Duodenal mucosa (tissue), 2 donors: ENCODE measurements at regions not wholly inside any gene's neighbourhood (a gene's known extent, or its start where the extent isn't known, plus 50 kb on each side); places are given as distances from the start of the nearest gene placed in this dataset.

Experiments used
- H3K27ac ChIP-seq: one replicate; pipeline ENCODE4 v1.7.0; 2013; ENCODE audit warnings: low read depth, low read length
- H3K27me3 ChIP-seq, 2 donors: one replicate each; pipeline ENCODE4 v1.7.0; 2013; ENCODE audit warnings: low read length in 2 of 2, control low read depth in 1 of 2; ENCODE audit not compliant: insufficient read depth in 2 of 2, control insufficient read depth in 1 of 2
- H3K36me3 ChIP-seq, 2 donors: one replicate each; pipeline ENCODE4 v1.7.0; 2013; ENCODE audit warnings: low read length in 2 of 2, control low read depth in 1 of 2; ENCODE audit not compliant: insufficient read depth in 2 of 2, control insufficient read depth in 1 of 2
- H3K4me1 ChIP-seq, 2 donors: one replicate each; pipeline ENCODE4 v1.7.0; 2013; ENCODE audit warnings: low read length in 2 of 2, control low read depth in 1 of 2; ENCODE audit not compliant: insufficient read depth in 2 of 2, control insufficient read depth in 1 of 2
- H3K4me3 ChIP-seq, 2 donors: one replicate each; pipeline ENCODE4 v1.7.0; 2013; ENCODE audit warnings: low read length in 2 of 2, low read depth in 1 of 2
- H3K9ac ChIP-seq, 2 donors: one replicate each; pipeline ENCODE4 v1.7.0; 2013; ENCODE audit warnings: low read length in 2 of 2, low read depth in 1 of 2
- H3K9me3 ChIP-seq, 2 donors: one replicate each; pipeline ENCODE4 v1.7.0; 2013; ENCODE audit warnings: low read length in 2 of 2, control low read depth in 1 of 2; ENCODE audit not compliant: control insufficient read depth in 1 of 2

DNA sequence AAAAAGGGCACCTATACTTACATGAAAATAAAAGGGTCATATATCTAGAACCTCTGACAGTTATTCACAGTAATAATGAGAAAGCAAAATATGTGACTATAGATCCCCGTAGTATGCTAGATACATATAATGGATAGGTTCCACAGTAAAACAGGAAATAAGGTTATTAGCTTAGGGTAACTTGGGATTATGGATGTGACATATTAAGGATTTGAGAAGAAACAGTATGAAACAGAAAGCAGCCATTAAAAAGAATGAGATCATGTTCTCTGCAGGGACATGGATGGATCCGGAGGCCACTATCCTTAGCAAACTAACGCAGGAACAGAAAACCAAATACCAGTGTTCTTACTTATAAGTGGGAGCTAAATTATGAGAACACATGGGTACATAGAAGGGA is 1547.3 kb downstream of the BRINP3 start:
- no peaks in the 10 kb centered on the region for H3K36me3 ChIP-seq
- no peak overlapping the region for H3K4me3 ChIP-seq
- no peaks in the 10 kb centered on the region for H3K9me3 ChIP-seq
- no peak overlapping the region for H3K27ac ChIP-seq
- H3K4me1 ChIP-seq: no peaks in the 10 kb centered on the region
- no peak overlapping the region for H3K9ac ChIP-seq
- H3K27me3 ChIP-seq: no peaks in the 10 kb centered on the region

GRCh38 chr1:188931506-188931905 is 1546.2 kb downstream of the BRINP3 start:
- Histone ChIP-seq H3K27ac (no peak overlapping the region), H3K9me3 (no peaks in the 10 kb centered on the region), H3K27me3 (no peaks in the 10 kb centered on the region), H3K36me3 (no peaks in the 10 kb centered on the region), H3K4me1 (no peaks in the 10 kb centered on the region), H3K9ac (no peak overlapping the region), H3K4me3 (no peak overlapping the region)

GRCh38 chr1:188937965-188938551 is 1539.6 kb downstream of the BRINP3 start:
- Histone ChIP-seq H3K27me3 (no peaks in the 10 kb centered on the region), H3K9ac (no peak overlapping the region), H3K9me3 (no peaks in the 10 kb centered on the region), H3K27ac (no peak overlapping the region), H3K4me1 (no peaks in the 10 kb centered on the region), H3K36me3 (no peaks in the 10 kb centered on the region), H3K4me3 (no peak overlapping the region)

DNA sequence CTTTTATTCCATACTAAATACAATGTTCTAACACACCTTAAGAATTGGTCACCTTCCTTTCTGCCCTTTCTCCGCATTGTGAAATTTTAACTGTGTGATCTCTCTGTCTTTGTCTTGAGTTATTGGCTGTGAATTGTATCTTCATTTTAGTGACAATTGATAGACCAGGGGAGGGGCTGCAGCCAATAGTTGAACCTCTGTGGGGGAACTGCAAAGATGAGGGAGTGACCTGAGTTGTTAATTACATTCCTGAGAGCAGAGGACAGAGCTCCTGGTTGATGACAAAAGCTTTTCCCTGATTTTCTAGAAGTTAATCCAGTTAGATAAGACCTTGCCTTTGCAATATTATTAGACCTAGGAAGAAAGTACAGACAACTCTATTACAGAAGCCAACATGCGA is 1535.7 kb downstream of the BRINP3 start:
- Histone ChIP-seq H3K27me3 (no peaks in the 10 kb centered on the region), H3K36me3 (no peaks in the 10 kb centered on the region), H3K9ac (no peak overlapping the region), H3K27ac (no peak overlapping the region), H3K9me3 (no peaks in the 10 kb centered on the region), H3K4me1 (no peaks in the 10 kb centered on the region), H3K4me3 (no peak overlapping the region)

GRCh38 chr1:188949701-188950100 is 1528.0 kb downstream of the BRINP3 start:
- Histone ChIP-seq H3K9ac (no peak overlapping the region), H3K36me3 (no peaks in the 10 kb centered on the region), H3K9me3 (no peaks in the 10 kb centered on the region), H3K27ac (no peak overlapping the region), H3K4me3 (no peak overlapping the region), H3K4me1 (no peaks in the 10 kb centered on the region), H3K27me3 (no peaks in the 10 kb centered on the region)

DNA sequence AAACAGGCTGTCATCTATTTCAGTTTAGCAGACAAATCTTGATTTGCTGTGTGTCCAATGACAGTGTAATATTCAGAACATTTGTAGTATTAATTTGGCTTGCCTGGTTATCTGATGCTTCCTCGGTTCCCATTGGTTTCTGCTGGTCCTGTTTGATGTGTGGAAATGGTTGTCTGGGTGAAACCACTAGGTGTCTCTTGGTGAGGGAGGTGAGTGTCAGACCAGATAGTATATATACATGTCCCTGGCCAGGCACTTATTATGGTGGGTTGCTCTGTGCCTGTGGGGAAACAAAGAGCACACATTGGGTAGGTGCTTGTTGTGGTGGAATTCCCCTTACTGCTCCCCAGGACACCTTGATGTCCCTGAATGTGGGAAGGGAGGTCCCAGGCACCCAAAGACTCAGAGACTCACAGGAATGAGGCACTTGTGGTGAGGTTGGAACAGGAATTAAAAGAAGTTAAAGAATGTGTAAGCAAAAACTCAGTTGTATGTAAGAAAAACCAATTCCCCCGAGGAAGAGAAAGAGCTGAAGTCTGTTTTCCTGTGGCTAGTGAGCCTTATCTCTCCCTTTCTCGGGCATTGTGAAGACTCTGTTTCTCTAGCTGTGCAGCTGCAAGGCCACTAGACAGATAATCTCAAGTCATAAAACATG is 1519.1 kb downstream of the BRINP3 start:
- no peak overlapping the region for H3K4me3 ChIP-seq
- H3K27ac ChIP-seq: no peak overlapping the region
- no peaks in the 10 kb centered on the region for H3K27me3 ChIP-seq
- H3K9me3 ChIP-seq: no peaks in the 10 kb centered on the region
- H3K4me1 ChIP-seq: no peaks in the 10 kb centered on the region
- no peak overlapping the region for H3K9ac ChIP-seq
- H3K36me3 ChIP-seq: no peaks in the 10 kb centered on the region

DNA sequence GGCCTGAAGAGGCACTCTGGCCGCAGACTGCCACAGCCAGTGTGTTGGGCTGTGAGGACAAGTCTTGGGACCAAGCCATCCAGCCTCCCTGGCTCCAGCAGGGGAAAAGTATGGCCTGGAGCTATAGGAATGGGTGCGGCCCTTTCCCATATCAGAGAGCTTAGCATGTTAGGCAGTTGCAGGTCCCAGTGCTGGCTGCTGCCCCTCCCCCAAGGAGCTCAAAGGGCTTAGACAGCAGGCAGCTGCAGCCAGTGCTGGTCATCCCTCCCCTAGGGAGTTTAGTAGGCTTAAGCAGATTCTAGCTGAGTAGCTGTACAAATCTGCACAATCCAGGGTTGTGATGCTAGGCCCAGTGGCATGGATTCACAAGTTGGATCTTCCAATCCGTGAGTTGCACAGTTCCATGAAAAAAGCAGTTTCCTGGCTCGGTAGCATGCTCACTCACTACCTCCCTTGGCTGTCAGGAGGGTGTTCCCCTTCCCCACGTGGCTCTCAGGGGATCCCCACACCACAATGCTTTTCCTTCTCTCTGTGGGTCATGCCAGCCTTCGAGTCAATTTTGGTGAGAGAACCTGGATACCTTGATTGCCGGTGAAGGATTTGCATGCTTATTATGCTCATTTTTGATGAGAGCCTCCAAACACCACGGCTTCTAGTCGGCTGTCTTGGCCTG is 1490.8 kb downstream of the BRINP3 start:
- Histone ChIP-seq H3K9me3 (peaks cover 0 to 12% of the 10 kb centered on the region in 2 donors), H3K4me1 (no peaks in the 10 kb centered on the region), H3K27me3 (no peaks in the 10 kb centered on the region), H3K36me3 (no peaks in the 10 kb centered on the region), H3K4me3 (no peak overlapping the region), H3K27ac (no peak overlapping the region), H3K9ac (no peak overlapping the region)

- peaks cover 0 to 12% of the 10 kb centered on the region in 2 donors for H3K9me3 ChIP-seq
- H3K4me3 ChIP-seq: no peak overlapping the region
Observed at GRCh38 chr1:188988589-188988988, 1489.1 kb downstream of the BRINP3 start.

GRCh38 chr1:188991221-188991930 is 1486.3 kb downstream of the BRINP3 start:
- no peak overlapping the region for H3K9ac ChIP-seq
- no peaks in the 10 kb centered on the region for H3K4me1 ChIP-seq
- peaks cover 0 to 8% of the 10 kb centered on the region in 2 donors for H3K9me3 ChIP-seq
- H3K27ac ChIP-seq: no peak overlapping the region
- no peak overlapping the region for H3K4me3 ChIP-seq
- H3K27me3 ChIP-seq: no peaks in the 10 kb centered on the region
- H3K36me3 ChIP-seq: no peaks in the 10 kb centered on the region

More at GRCh38 chr1:188988589-188988988, 1489.1 kb downstream of the BRINP3 start:
- Histone ChIP-seq H3K36me3 (no peaks in the 10 kb centered on the region), H3K27me3 (no peaks in the 10 kb centered on the region), H3K9ac (no peak overlapping the region), H3K4me1 (no peaks in the 10 kb centered on the region), H3K27ac (no peak overlapping the region)

DNA sequence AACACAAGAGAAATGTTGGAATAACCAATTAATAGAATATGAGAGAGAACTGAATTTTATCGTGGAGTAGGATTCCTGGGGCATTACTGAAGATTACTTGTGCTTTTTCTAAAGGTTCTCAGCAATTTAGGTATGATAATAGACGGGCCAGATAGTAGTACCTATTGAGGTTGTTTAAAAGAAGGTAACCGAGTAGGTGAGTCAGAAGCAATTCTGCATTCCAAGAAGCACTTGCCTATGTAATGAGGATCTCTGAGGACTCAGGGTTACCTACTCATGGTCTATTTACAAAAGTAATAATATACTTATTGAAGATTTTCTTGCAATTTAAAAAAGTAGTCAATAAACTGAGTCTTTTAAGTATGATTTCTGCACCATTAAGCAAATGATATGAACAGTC is 1469.8 kb downstream of the BRINP3 start:
- Histone ChIP-seq H3K36me3 (no peaks in the 10 kb centered on the region), H3K9ac (no peak overlapping the region), H3K4me3 (no peak overlapping the region), H3K27ac (no peak overlapping the region), H3K9me3 (no peaks in the 10 kb centered on the region), H3K27me3 (no peaks in the 10 kb centered on the region), H3K4me1 (no peaks in the 10 kb centered on the region)
